WTC11 (cell line): ENCODE measurements at regions not wholly inside any gene's neighbourhood (a gene's known extent, or its start where the extent isn't known, plus 50 kb on each side); places are given as distances from the start of the nearest gene placed in this dataset.

Experiments
- CTCF ChIP-seq: fragments of 200-600 bp; IDR thresholded peaks from 2 replicates; pipeline ENCODE4 v1.8.0; 2022; ENCODE audit warnings: antibody characterized with exemption
- MAX ChIP-seq: sonication (generic); formaldehyde crosslinking; IDR thresholded peaks from 2 replicates; pipeline ENCODE4 v1.8.0; 2022; ENCODE audit warnings: mild to moderate bottlenecking, missing genetic modification reagents
- SP1 ChIP-seq: sonication (generic); formaldehyde crosslinking; conservative IDR thresholded peaks from 2 replicates; pipeline ENCODE4 v1.8.1; 2022; ENCODE audit warnings: missing genetic modification reagents
- ZNF121 ChIP-seq: sonication (generic); formaldehyde crosslinking; IDR thresholded peaks from 2 replicates; pipeline ENCODE4 v1.8.0; 2023; ENCODE audit warnings: missing genetic modification reagents

- no peak for TF ChIP-seq CTCF
- no peak for TF ChIP-seq SP1 (CRISPR knock-in tag)
- no peak for TF ChIP-seq MAX (CRISPR knock-in tag)
- TF ChIP-seq ZNF121 (CRISPR knock-in tag) = no peak
These were observed 52.5 kb upstream of the TAS2R16 start for GRCh38 chr7:123047955-123048354.
